Breast epithelium (tissue), 3 donors: ENCODE measurements at regions not wholly inside any gene's neighbourhood (a gene's known extent, or its start where the extent isn't known, plus 50 kb on each side); places are given as distances from the start of the nearest gene placed in this dataset.

Experiments
- POLR2A ChIP-seq: fragments of 450-650 bp; IDR thresholded peaks from one replicate; pipeline ENCODE4 v1.6.1; 2016; ENCODE audit warnings: antibody characterized with exemption, mild to moderate bottlenecking, moderate library complexity
- TF ChIP-seq, protein P1 (sequence below), 3 donors: fragments of 450-650 bp; IDR thresholded peaks; one replicate each; pipeline ENCODE4 v1.5.1; 2016 to 2017; ENCODE audit warnings: antibody characterized with exemption in 3 of 3, mild to moderate bottlenecking in 3 of 3, moderate library complexity in 3 of 3

DNA sequence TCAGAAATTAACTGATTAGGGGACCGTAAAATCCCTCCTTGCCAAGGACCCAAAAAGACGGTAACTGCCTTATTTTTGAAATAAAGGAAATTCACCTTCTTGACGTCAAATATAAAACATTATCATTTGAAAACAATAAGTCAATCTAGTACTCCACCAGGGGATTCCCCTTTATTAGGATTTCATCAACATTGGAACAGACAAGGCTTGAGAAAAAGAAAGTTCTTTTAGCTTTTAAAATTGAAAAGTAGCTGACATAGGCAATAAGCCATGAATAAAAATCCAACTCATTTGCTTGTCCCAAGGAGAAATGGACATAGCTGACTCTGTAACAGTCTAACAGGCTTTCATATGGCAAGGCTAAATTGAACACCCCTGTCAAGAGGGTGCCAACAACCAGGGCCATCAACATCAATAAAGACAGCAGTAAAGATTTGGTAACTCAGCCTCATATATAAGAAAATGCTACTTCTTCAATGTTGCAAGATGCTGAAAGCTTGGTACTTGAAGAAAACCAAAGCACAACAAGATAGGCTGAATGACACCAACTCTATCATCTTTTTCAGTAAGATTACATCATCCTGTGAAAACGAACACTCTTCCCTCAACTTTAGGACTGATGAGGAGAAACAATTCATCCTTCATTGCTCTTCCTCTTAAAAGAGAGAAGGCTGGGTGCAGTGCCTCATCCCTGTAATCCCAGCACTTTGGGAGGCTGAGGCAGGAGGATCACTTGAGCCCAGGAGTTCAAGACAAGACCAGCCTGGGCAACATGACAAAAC is 121.0 kb upstream of the PRDM1 start:
- TF ChIP-seq, protein P1, sequence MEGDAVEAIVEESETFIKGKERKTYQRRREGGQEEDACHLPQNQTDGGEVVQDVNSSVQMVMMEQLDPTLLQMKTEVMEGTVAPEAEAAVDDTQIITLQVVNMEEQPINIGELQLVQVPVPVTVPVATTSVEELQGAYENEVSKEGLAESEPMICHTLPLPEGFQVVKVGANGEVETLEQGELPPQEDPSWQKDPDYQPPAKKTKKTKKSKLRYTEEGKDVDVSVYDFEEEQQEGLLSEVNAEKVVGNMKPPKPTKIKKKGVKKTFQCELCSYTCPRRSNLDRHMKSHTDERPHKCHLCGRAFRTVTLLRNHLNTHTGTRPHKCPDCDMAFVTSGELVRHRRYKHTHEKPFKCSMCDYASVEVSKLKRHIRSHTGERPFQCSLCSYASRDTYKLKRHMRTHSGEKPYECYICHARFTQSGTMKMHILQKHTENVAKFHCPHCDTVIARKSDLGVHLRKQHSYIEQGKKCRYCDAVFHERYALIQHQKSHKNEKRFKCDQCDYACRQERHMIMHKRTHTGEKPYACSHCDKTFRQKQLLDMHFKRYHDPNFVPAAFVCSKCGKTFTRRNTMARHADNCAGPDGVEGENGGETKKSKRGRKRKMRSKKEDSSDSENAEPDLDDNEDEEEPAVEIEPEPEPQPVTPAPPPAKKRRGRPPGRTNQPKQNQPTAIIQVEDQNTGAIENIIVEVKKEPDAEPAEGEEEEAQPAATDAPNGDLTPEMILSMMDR (IDR thresholded peaks at IDR 0.05), result no peak
- TF ChIP-seq POLR2A, result no peak
